ENCODE measurements at regions not wholly inside any gene's neighbourhood (a gene's known extent, or its start where the extent isn't known, plus 50 kb on each side); places are given as distances from the start of the nearest gene placed in this dataset.
A peak's percentile ranks its signal among the peaks of the same experiment; 100 is the strongest.

- TF ChIP-seq ZFX (IDR thresholded peaks at IDR 0.05) = no peak
- no peak overlapping the region for H3K27ac ChIP-seq
These were observed 213.3 kb downstream of the OLFM4 start for GRCh38 chr13:53241891-53242348.

GRCh38 chr13:53249236-53249635 is 220.6 kb downstream of the OLFM4 start:
- H3K27ac ChIP-seq = no peak overlapping the region
- no peak for TF ChIP-seq ZFX (IDR thresholded peaks at IDR 0.05)
- TF ChIP-seq, protein P1, sequence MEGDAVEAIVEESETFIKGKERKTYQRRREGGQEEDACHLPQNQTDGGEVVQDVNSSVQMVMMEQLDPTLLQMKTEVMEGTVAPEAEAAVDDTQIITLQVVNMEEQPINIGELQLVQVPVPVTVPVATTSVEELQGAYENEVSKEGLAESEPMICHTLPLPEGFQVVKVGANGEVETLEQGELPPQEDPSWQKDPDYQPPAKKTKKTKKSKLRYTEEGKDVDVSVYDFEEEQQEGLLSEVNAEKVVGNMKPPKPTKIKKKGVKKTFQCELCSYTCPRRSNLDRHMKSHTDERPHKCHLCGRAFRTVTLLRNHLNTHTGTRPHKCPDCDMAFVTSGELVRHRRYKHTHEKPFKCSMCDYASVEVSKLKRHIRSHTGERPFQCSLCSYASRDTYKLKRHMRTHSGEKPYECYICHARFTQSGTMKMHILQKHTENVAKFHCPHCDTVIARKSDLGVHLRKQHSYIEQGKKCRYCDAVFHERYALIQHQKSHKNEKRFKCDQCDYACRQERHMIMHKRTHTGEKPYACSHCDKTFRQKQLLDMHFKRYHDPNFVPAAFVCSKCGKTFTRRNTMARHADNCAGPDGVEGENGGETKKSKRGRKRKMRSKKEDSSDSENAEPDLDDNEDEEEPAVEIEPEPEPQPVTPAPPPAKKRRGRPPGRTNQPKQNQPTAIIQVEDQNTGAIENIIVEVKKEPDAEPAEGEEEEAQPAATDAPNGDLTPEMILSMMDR (conservative IDR thresholded peaks at IDR 0.05) = no peak

DNA sequence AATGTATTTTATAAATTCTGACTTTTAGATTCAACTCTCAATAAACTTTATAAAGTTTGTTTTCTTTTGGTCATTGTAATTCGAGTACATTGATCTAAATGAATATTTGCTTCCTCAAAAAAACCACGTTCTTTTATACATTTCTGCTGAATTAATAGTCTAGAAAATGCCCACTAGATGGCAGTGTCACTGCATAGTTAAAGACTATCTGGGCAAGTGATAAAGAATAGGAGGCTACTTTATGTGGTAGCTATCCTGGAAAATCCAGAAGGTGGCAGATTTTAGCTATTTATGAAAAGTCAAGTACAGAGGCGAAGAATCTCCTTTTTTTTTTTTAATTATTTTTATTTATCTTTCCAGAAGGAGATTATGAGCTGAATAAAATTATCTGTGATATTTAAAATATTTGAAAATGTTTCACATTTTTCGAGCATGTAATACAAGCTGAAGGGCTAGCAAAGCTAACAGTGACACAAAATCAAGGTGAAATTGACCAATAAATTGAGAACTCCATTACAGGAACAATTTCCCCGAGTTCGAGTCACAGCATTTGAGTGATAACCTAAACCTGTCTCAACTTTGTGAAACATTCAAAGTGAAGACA is 221.8 kb downstream of the OLFM4 start:
- TF ChIP-seq ZFX (IDR thresholded peaks at IDR 0.05) = no peak
- TF ChIP-seq, protein P1 (conservative IDR thresholded peaks at IDR 0.05) = peak; percentile 86
- no peak overlapping the region for H3K27ac ChIP-seq

DNA sequence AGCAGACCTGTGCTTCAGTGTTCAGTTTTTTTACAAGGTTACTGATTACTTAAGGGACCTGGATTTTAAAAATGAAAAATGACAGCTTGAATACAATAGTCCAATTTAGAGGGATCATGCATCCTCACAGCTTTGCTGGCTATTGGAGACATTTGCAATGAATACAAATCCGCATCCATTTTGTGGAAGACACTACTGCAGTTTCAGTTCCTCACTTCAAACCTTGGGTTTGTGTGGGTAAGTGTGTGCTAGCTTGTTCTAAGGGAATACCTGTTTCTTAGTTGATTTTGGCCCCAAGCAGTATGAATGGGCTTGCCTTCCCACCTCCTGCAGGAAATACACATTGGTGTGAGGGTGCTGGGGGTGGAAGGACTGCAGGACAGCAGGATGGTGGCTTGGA is 222.4 kb downstream of the OLFM4 start:
- TF ChIP-seq ZFX (IDR thresholded peaks at IDR 0.05) = no peak
- TF ChIP-seq, protein P1 (conservative IDR thresholded peaks at IDR 0.05) = no peak
- no peak overlapping the region for H3K27ac ChIP-seq

DNA sequence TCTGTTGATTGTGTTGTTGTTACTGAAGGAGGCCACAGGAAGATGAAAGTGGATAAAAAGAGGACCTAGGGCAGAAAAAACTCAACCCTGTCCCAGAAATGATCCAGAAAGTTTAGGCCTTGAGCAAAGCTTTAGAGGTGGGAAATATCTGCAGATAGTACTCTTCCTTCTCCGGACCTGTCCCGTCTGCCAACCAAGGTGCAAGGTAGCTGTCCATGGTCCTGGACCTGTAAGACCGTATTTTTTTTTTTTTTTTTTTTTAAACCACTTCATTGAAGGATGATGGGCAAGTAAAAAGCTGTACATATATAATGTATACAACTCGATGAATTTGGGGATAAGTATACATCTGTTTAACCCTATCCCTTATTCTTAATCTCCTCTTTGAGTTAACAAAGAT is 225.9 kb downstream of the OLFM4 start:
- TF ChIP-seq, protein P1 (conservative IDR thresholded peaks at IDR 0.05) = no peak
- no peak for TF ChIP-seq ZFX (IDR thresholded peaks at IDR 0.05)
- no peak overlapping the region for H3K27ac ChIP-seq

DNA sequence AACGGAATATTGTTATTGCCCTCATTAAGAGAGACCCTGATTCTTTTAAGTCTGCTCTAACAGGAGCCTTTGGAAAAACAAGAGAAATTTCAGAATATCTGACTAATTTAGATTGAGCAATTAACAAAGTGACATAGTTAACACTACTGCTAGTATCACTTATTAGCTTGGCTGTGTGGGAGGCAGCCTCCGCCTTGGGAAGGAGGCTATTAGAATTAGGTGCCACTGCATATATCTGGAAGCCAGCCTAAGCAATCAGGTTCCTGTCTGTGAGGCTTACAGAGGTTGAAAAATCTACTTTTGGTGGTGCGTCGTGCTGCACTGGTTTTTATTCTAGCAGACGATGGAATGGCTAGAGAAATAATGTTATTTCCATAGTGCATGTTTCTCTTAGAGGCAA is 227.2 kb downstream of the OLFM4 start:
- TF ChIP-seq ZFX (IDR thresholded peaks at IDR 0.05) = no peak
- TF ChIP-seq, protein P1 (conservative IDR thresholded peaks at IDR 0.05) = no peak
- no peak overlapping the region for H3K27ac ChIP-seq

GRCh38 chr13:53260594-53260993 is 232.0 kb downstream of the OLFM4 start:
- H3K27ac ChIP-seq = no peak overlapping the region
- no peak for TF ChIP-seq ZFX (IDR thresholded peaks at IDR 0.05)
- TF ChIP-seq, protein P1 (conservative IDR thresholded peaks at IDR 0.05) = no peak

GRCh38 chr13:53264751-53265385 is 236.3 kb downstream of the OLFM4 start:
- no peak overlapping the region for H3K27ac ChIP-seq
- TF ChIP-seq, protein P1 (conservative IDR thresholded peaks at IDR 0.05) = no peak
- no peak for TF ChIP-seq ZFX (IDR thresholded peaks at IDR 0.05)
